Kidney (tissue), 13 donors: ENCODE measurements at regions not wholly inside any gene's neighbourhood (a gene's known extent, or its start where the extent isn't known, plus 50 kb on each side); places are given as distances from the start of the nearest gene placed in this dataset.

Experiments
- DNase-seq, 5 donors: peaks; one replicate each; pipeline ENCODE4 v3.0.0-alpha.2; 2013 to 2020
- FAIRE-seq: peaks from 2 replicates; lab custom pipeline; 2012; peaks lifted over from hg19 to GRCh38; lab: Jason Lieb, UNC
- H3K27ac ChIP-seq, 2 donors: one replicate each; pipeline ENCODE4 v1.7.0; 2013; ENCODE audit warnings: low read depth in 2 of 2, low read length in 2 of 2, inconsistent platforms in 1 of 2
- H3K27me3 ChIP-seq: one replicate; pipeline ENCODE4 v1.7.1; 2013; ENCODE audit warnings: low read length, inconsistent platforms; ENCODE audit not compliant: control insufficient read depth, insufficient read depth
- H3K36me3 ChIP-seq, 3 donors: one replicate each; pipeline versions ENCODE4 v1.7.0 to v1.7.1; 2013; ENCODE audit warnings: low read length in 3 of 3, control low read depth in 1 of 3, inconsistent platforms in 1 of 3; ENCODE audit not compliant: insufficient read depth in 3 of 3, control insufficient read depth in 2 of 3
- H3K4me1 ChIP-seq, 3 donors: one replicate each; pipeline versions ENCODE4 v1.7.0 to v1.7.1; 2013; ENCODE audit warnings: low read length in 3 of 3, inconsistent platforms in 1 of 3, low read depth in 1 of 3; ENCODE audit not compliant: control insufficient read depth in 2 of 3, insufficient read depth in 2 of 3
- H3K4me3 ChIP-seq, 3 donors: one replicate each; pipeline versions ENCODE4 v1.7.0 to v1.8.1; 2013; ENCODE audit warnings: low read length in 3 of 3, control low read depth in 1 of 3, inconsistent platforms in 1 of 3
- H3K9ac ChIP-seq, 3 donors: one replicate each; pipeline versions ENCODE4 v1.7.0 to v1.7.1; 2013; ENCODE audit warnings: low read length in 3 of 3, control low read depth in 1 of 3, inconsistent platforms in 1 of 3
- H3K9me3 ChIP-seq, 3 donors: one replicate each; pipeline versions ENCODE4 v1.7.0 to v1.7.1; 2013; ENCODE audit warnings: low read length in 3 of 3, control low read depth in 1 of 3, inconsistent platforms in 1 of 3; ENCODE audit not compliant: control insufficient read depth in 2 of 3, insufficient read depth in 1 of 3
- intact Hi-C: fragments of 100-400 bp; cut with DNase I; formaldehyde crosslinking; loops from one replicate; pipeline ENCODE4 v1.11.1; 2022
- TF ChIP-seq, protein P1 (sequence below): IDR thresholded peaks from 3 replicates; pipeline ENCODE4 v1.5.1; 2012; ENCODE audit warnings: mild to moderate bottlenecking, moderate library complexity, borderline replicate concordance; ENCODE audit not compliant: insufficient read depth; ENCODE audit errors: extremely low read depth
- donor health status: control.
- donor health status: control.
- donor health status: control.
- donor health status: control.
- donor health status: control.
- donor health status: DM: yes; HTN: yes; CAD: no.
- donor health status: Normal renal cell carcinoma (clear cell type).

- Histone ChIP-seq H3K4me3 (no peak overlapping the region), H3K9ac (no peak overlapping the region), H3K9me3 (peaks cover 0 to 4% (median 0%) of the 10 kb centered on the region in 3 donors), H3K27ac (no peak overlapping the region), H3K4me1 (no peaks in the 10 kb centered on the region), H3K27me3 (no peaks in the 10 kb centered on the region), H3K36me3 (no peaks in the 10 kb centered on the region)
- TF ChIP-seq, protein P1, sequence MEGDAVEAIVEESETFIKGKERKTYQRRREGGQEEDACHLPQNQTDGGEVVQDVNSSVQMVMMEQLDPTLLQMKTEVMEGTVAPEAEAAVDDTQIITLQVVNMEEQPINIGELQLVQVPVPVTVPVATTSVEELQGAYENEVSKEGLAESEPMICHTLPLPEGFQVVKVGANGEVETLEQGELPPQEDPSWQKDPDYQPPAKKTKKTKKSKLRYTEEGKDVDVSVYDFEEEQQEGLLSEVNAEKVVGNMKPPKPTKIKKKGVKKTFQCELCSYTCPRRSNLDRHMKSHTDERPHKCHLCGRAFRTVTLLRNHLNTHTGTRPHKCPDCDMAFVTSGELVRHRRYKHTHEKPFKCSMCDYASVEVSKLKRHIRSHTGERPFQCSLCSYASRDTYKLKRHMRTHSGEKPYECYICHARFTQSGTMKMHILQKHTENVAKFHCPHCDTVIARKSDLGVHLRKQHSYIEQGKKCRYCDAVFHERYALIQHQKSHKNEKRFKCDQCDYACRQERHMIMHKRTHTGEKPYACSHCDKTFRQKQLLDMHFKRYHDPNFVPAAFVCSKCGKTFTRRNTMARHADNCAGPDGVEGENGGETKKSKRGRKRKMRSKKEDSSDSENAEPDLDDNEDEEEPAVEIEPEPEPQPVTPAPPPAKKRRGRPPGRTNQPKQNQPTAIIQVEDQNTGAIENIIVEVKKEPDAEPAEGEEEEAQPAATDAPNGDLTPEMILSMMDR: no peak
- FAIRE-seq (no peak), DNase-seq (no peak)
- intact Hi-C loops: no loop called here
Observed at GRCh38 chr1:232319518-232320210, 310.3 kb downstream of the SIPA1L2 start.

- H3K4me3 ChIP-seq: no peak overlapping the region
- DNase-seq (peak in 2 of 5 donors; percentile 9 to 40), FAIRE-seq (no peak)
- intact Hi-C loops: no loop called here
- H3K36me3 ChIP-seq: no peaks in the 10 kb centered on the region
- H3K9me3 ChIP-seq: peaks cover 0 to 4% (median 0%) of the 10 kb centered on the region in 3 donors
- no peak overlapping the region for H3K27ac ChIP-seq
- no peak overlapping the region for H3K9ac ChIP-seq
- no peaks in the 10 kb centered on the region for H3K27me3 ChIP-seq
- no peaks in the 10 kb centered on the region for H3K4me1 ChIP-seq
- TF ChIP-seq, protein P1: no peak
Observed at GRCh38 chr1:232319072-232319471, 310.9 kb downstream of the SIPA1L2 start.

- DNase-seq (no peak), FAIRE-seq (no peak)
- H3K36me3 ChIP-seq: no peaks in the 10 kb centered on the region
- peak overlapping the region in 1 of 3 donors; percentile 26 for H3K4me3 ChIP-seq
- no peak overlapping the region for H3K27ac ChIP-seq
- no peaks in the 10 kb centered on the region for H3K4me1 ChIP-seq
- TF ChIP-seq, protein P1: no peak
- intact Hi-C loops: no loop called here
- H3K9me3 ChIP-seq: peaks cover 0 to 4% (median 0%) of the 10 kb centered on the region in 3 donors
- no peaks in the 10 kb centered on the region for H3K27me3 ChIP-seq
- no peak overlapping the region for H3K9ac ChIP-seq
Observed at GRCh38 chr1:232318143-232318542, 311.8 kb downstream of the SIPA1L2 start.
